ENCODE measurements at regions not wholly inside any gene's neighbourhood (a gene's known extent, or its start where the extent isn't known, plus 50 kb on each side); places are given as distances from the start of the nearest gene placed in this dataset.

- no peak for TF ChIP-seq POLR2AphosphoS5 (IDR thresholded peaks at IDR 0.05; ENCODE audit: low read depth, low read length)
- TF ChIP-seq SIN3A (IDR thresholded peaks at IDR 0.05; ENCODE audit: borderline replicate concordance, insufficient read depth, low read length) = no peak
- TF ChIP-seq TAF1 (IDR thresholded peaks at IDR 0.05; ENCODE audit: borderline replicate concordance, insufficient read depth, low read length) = no peak
- TF ChIP-seq FOXP2 (optimal IDR thresholded peaks at IDR 0.05; ENCODE audit: borderline replicate concordance, extremely low read depth, extremely low read length, insufficient read depth) = no peak
- no peak for TF ChIP-seq REST (IDR thresholded peaks at IDR 0.05; ENCODE audit: insufficient read depth in 1 of 2, low read depth in 2 of 2, low read length in 2 of 2)
Measured at GRCh38 chr6:27834879-27835549, 77.2 kb downstream of the OR2B2 start.

- TF ChIP-seq TAF1 (IDR thresholded peaks at IDR 0.05; ENCODE audit: borderline replicate concordance, insufficient read depth, low read length) (no peak), REST (IDR thresholded peaks at IDR 0.05; ENCODE audit: insufficient read depth in 1 of 2, low read depth in 2 of 2, low read length in 2 of 2) (no peak), SIN3A (IDR thresholded peaks at IDR 0.05; ENCODE audit: borderline replicate concordance, insufficient read depth, low read length) (no peak), FOXP2 (optimal IDR thresholded peaks at IDR 0.05; ENCODE audit: borderline replicate concordance, extremely low read depth, extremely low read length, insufficient read depth) (no peak), POLR2AphosphoS5 (IDR thresholded peaks at IDR 0.05; ENCODE audit: low read depth, low read length) (no peak)
Measured at GRCh38 chr6:27834384-27834783, 77.8 kb downstream of the OR2B2 start.

GRCh38 chr6:27831434-27832081 is 80.6 kb downstream of the OR2B2 start:
- peak; percentile 63; the same call in 1 of the 2 replicates for TF ChIP-seq TAF1 (IDR thresholded peaks at IDR 0.05; ENCODE audit: borderline replicate concordance, insufficient read depth, low read length)
- peak; percentile 19 to 60; a peak in 1 of 4 replicates for TF ChIP-seq REST (IDR thresholded peaks at IDR 0.05; ENCODE audit: insufficient read depth in 1 of 2, low read depth in 2 of 2, low read length in 2 of 2)
- peak; percentile 81; the same call in 1 of the 2 replicates for TF ChIP-seq POLR2AphosphoS5 (IDR thresholded peaks at IDR 0.05; ENCODE audit: low read depth, low read length)
- 0 out of 2 replicates have a peak, but pooled peaks have one; percentile 42 for TF ChIP-seq SIN3A (IDR thresholded peaks at IDR 0.05; ENCODE audit: borderline replicate concordance, insufficient read depth, low read length)

- TF ChIP-seq POLR2AphosphoS5 (IDR thresholded peaks at IDR 0.05; ENCODE audit: low read depth, low read length) = peak; percentile 80
Measured at GRCh38 chr6:27830600-27831433, 81.4 kb downstream of the OR2B2 start.

GRCh38 chr6:27830212-27830599 is 82.0 kb downstream of the OR2B2 start:
- TF ChIP-seq SIN3A (IDR thresholded peaks at IDR 0.05; ENCODE audit: borderline replicate concordance, insufficient read depth, low read length) = no peak
